IMR-90 (cell line): ENCODE measurements at regions not wholly inside any gene's neighbourhood (a gene's known extent, or its start where the extent isn't known, plus 50 kb on each side); places are given as distances from the start of the nearest gene placed in this dataset.

Experiments used
- ATAC-seq: fragments of 200-7000 bp; cut with Tn5 transposase; 2 replicates; pipeline ENCODE4 v1.9.1; 2020; ENCODE audit warnings: low read depth, mild to moderate bottlenecking, moderate library complexity
- BruUV-seq: library from RNA; stranded (reverse); fragments of 400-500 nt; replicated peaks from 2 replicates; lab custom pipeline; 2021; lab: Mats Ljungman, UMichigan
- CTCF ChIA-PET: fragments of 300-600 bp; formaldehyde crosslinking; extraction: SDS; loops from one replicate; lab custom pipeline; 2021; ENCODE audit warnings: antibody characterized with exemption; lab: Yijun Ruan, JAX
- POLR2A ChIA-PET: fragments of 300-600 bp; sonication (Branson Sonifier 250); formaldehyde crosslinking; loops from one replicate; lab custom pipeline; 2022; ENCODE audit warnings: antibody characterized with exemption; ENCODE audit not compliant: unreplicated experiment; lab: Charles Lee
- DNase-seq: peaks from one replicate; pipeline ENCODE4 v3.0.0; 2013
- H2AFZ ChIP-seq: replicated peaks from 2 replicates; pipeline ENCODE3; 2013; ENCODE audit warnings: low read length, mild to moderate bottlenecking; ENCODE audit not compliant: poor library complexity
- H2AK5ac ChIP-seq: 2 replicates; pipeline ENCODE4 v1.6.1; 2013; ENCODE audit warnings: low read depth, low read length, inconsistent platforms
- H2AK9ac ChIP-seq: replicated peaks from 2 replicates; pipeline ENCODE3; 2013; ENCODE audit warnings: mild to moderate bottlenecking, low read depth, low read length, moderate library complexity; ENCODE audit not compliant: poor library complexity
- H2BK120ac ChIP-seq: 2 replicates; pipeline ENCODE4 v1.6.1; 2013; ENCODE audit warnings: low read depth, low read length, inconsistent platforms
- H2BK15ac ChIP-seq: 3 replicates; pipeline ENCODE4 v1.6.1; 2013; ENCODE audit warnings: low read depth, low read length, inconsistent platforms
- H2BK20ac ChIP-seq: 2 replicates; pipeline ENCODE4 v1.6.1; 2013; ENCODE audit warnings: low read depth, mild to moderate bottlenecking, inconsistent platforms, low read length, moderate library complexity
- H2BK5ac ChIP-seq: 2 replicates; pipeline ENCODE4 v1.6.1; 2013; ENCODE audit warnings: mild to moderate bottlenecking, low read depth, low read length, inconsistent platforms; ENCODE audit not compliant: poor library complexity, severe bottlenecking
- H3K14ac ChIP-seq: replicated peaks from 2 replicates; pipeline ENCODE4 v1.6.1; 2013; ENCODE audit warnings: low read depth, low read length, inconsistent platforms
- H3K18ac ChIP-seq: 2 replicates; pipeline ENCODE4 v1.6.1; 2013; ENCODE audit warnings: low read depth, low read length, control low read depth
- H3K23ac ChIP-seq: 2 replicates; pipeline ENCODE4 v1.6.1; 2013; ENCODE audit warnings: low read depth, low read length, inconsistent platforms
- H3K27ac ChIP-seq: 2 replicates; pipeline ENCODE4 v1.5.1; 2013; ENCODE audit warnings: mild to moderate bottlenecking, control low read depth, low read length; ENCODE audit not compliant: insufficient read depth
- H3K27me3 ChIP-seq: 2 replicates; pipeline ENCODE4 v1.6.1; 2013; ENCODE audit warnings: low read length; ENCODE audit not compliant: control insufficient read depth, insufficient read depth
- H3K36me3 ChIP-seq: 2 replicates; pipeline ENCODE4 v1.6.1; 2013; ENCODE audit warnings: low read length, mixed read lengths; ENCODE audit not compliant: control insufficient read depth, insufficient read depth
- H3K4ac ChIP-seq: 2 replicates; pipeline ENCODE4 v1.6.1; 2013; ENCODE audit warnings: low read depth, low read length, inconsistent platforms
- H3K4me1 ChIP-seq: 2 replicates; pipeline ENCODE4 v1.6.1; 2013; ENCODE audit warnings: low read length, mixed read lengths; ENCODE audit not compliant: control insufficient read depth, insufficient read depth
- H3K4me2 ChIP-seq: 2 replicates; pipeline ENCODE4 v1.6.1; 2013; ENCODE audit warnings: low read depth, mild to moderate bottlenecking, control low read depth, low read length, moderate library complexity
- H3K4me3 ChIP-seq: 2 replicates; pipeline ENCODE4 v1.5.1; 2013; ENCODE audit warnings: low read depth, mild to moderate bottlenecking, control low read depth, low read length, moderate library complexity; ENCODE audit not compliant: insufficient read depth
- H3K56ac ChIP-seq: 2 replicates; pipeline ENCODE4 v1.6.1; 2013; ENCODE audit warnings: low read length, inconsistent platforms; ENCODE audit not compliant: insufficient read depth; ENCODE audit errors: extremely low read depth
- H3K79me1 ChIP-seq, 2 experiments: 2 replicates each; pipeline ENCODE4 v1.6.1; 2013; ENCODE audit warnings: low read length in 2 of 2, inconsistent platforms in 1 of 2, low read depth in 1 of 2
- H3K9ac ChIP-seq: 2 replicates; pipeline ENCODE4 v1.6.1; 2013; ENCODE audit warnings: low read depth, low read length, control low read depth
- H3K9me1 ChIP-seq: 2 replicates; pipeline ENCODE4 v1.6.1; 2013; ENCODE audit warnings: low read length, inconsistent platforms; ENCODE audit not compliant: insufficient read depth
- H3K9me3 ChIP-seq: 2 replicates; pipeline ENCODE4 v1.6.1; 2013; ENCODE audit warnings: low read length; ENCODE audit not compliant: control insufficient read depth, insufficient read depth
- H4K20me1 ChIP-seq: 2 replicates; pipeline ENCODE4 v1.6.1; 2013; ENCODE audit warnings: low read length, inconsistent platforms; ENCODE audit not compliant: insufficient read depth
- H4K5ac ChIP-seq: 2 replicates; pipeline ENCODE4 v1.6.1; 2013; ENCODE audit warnings: mild to moderate bottlenecking, low read depth, low read length, control low read depth
- H4K8ac ChIP-seq, 2 experiments: 2 replicates each; pipeline ENCODE4 v1.6.1; 2013; ENCODE audit warnings: low read depth in 2 of 2, low read length in 2 of 2, control low read depth in 1 of 2, inconsistent platforms in 1 of 2
- H4K91ac ChIP-seq: 2 replicates; pipeline ENCODE4 v1.6.1; 2013; ENCODE audit warnings: low read depth, low read length, inconsistent platforms; ENCODE audit not compliant: insufficient read depth
- BHLHE40 ChIP-seq: fragments of 150-350 bp; IDR thresholded peaks from 2 replicates; pipeline ENCODE4 v1.6.1; 2016; ENCODE audit warnings: mild to moderate bottlenecking, low read depth, low read length
- CEBPB ChIP-seq: IDR thresholded peaks from 2 replicates; pipeline ENCODE4 v1.6.1; 2012; ENCODE audit warnings: low read depth, low read length, improper control_type of control experiment
- CHD1 ChIP-seq: IDR thresholded peaks from 2 replicates; pipeline ENCODE4 v1.6.1; 2012; ENCODE audit warnings: low read depth, low read length, improper control_type of control experiment
- CTCF ChIP-seq: conservative IDR thresholded peaks from 2 replicates; pipeline ENCODE4 v1.5.1; 2012; ENCODE audit warnings: mild to moderate bottlenecking, low read depth, low read length, improper control_type of control experiment
- FOS ChIP-seq: fragments of 150-350 bp; IDR thresholded peaks from 2 replicates; pipeline ENCODE4 v1.6.1; 2016; ENCODE audit warnings: low read depth, low read length
- MAFK ChIP-seq: IDR thresholded peaks from 2 replicates; pipeline ENCODE4 v1.6.1; 2012; ENCODE audit warnings: low read depth, low read length, improper control_type of control experiment
- MAZ ChIP-seq: IDR thresholded peaks from 2 replicates; pipeline ENCODE4 v1.6.1; 2012; ENCODE audit warnings: low read depth, mild to moderate bottlenecking, low read length, improper control_type of control experiment, moderate library complexity, borderline replicate concordance
- MXI1 ChIP-seq: IDR thresholded peaks from 2 replicates; pipeline ENCODE4 v1.6.1; 2012; ENCODE audit warnings: low read depth, mild to moderate bottlenecking, low read length, moderate library complexity, borderline replicate concordance
- POLR2A ChIP-seq: IDR thresholded peaks from 2 replicates; pipeline ENCODE4 v1.6.1; 2012; ENCODE audit warnings: mild to moderate bottlenecking, low read depth, low read length
- RAD21 ChIP-seq: IDR thresholded peaks from 2 replicates; pipeline ENCODE4 v1.6.1; 2012; ENCODE audit warnings: low read length, improper control_type of control experiment
- RCOR1 ChIP-seq: IDR thresholded peaks from 2 replicates; pipeline ENCODE4 v1.6.1; 2012; ENCODE audit warnings: mild to moderate bottlenecking, low read length, improper control_type of control experiment; ENCODE audit not compliant: insufficient replicate concordance
- RFX5 ChIP-seq: IDR thresholded peaks from 2 replicates; pipeline ENCODE4 v1.8.0; 2012; ENCODE audit warnings: low read depth, mild to moderate bottlenecking, low read length, moderate library complexity
- SMC3 ChIP-seq: fragments of 150-350 bp; IDR thresholded peaks from 2 replicates; pipeline ENCODE4 v1.6.1; 2016; ENCODE audit warnings: low read depth, mild to moderate bottlenecking, antibody characterized with exemption, low read length, moderate library complexity
- USF2 ChIP-seq: fragments of 150-350 bp; IDR thresholded peaks from 2 replicates; pipeline ENCODE4 v1.6.1; 2017; ENCODE audit warnings: mild to moderate bottlenecking, antibody characterized with exemption, low read length, low read depth
- WGBS, 2 experiments: methylation state at CpG; one replicate each; pipeline versions ENCODE4 v1.1.5 to v1.1.7; 2013; ENCODE audit warnings: missing lambda C conversion rate in 2 of 2; ENCODE audit not compliant: insufficient read length in 1 of 2; ENCODE audit errors: extremely low coverage in 2 of 2; 5-methylcytosine and 5-hydroxymethylcytosine counted together
- dilution Hi-C: fragments of 300-500 bp; cut with HindIII; formaldehyde crosslinking; loops from one replicate; pipeline ENCODE4 v1.14.3; 2018; ENCODE audit warnings: low sequenced_read_pairs; ENCODE audit not compliant: unreplicated experiment
- in situ Hi-C: fragments of 300-500 bp; cut with MboI; formaldehyde crosslinking; loops from 3 replicates; pipeline ENCODE4 v1.14.3; 2019; ENCODE audit warnings: low sequenced_read_pairs, inconsistent platforms, mixed read lengths
- intact Hi-C: fragments of 100-400 bp; cut with micrococcal nuclease; formaldehyde crosslinking; loops from 2 replicates; pipeline ENCODE4 v1.10.0; 2022

- Histone ChIP-seq H3K4ac (no peak overlapping the region), H3K56ac (no peak overlapping the region), H2BK120ac (no peak overlapping the region), H4K20me1 (no peaks in the 10 kb centered on the region), H3K36me3 (no peaks in the 10 kb centered on the region), H2AK9ac (no peak overlapping the region), H4K5ac (no peak overlapping the region), H3K79me1 (no peaks in the 10 kb centered on the region), H4K8ac (no peak overlapping the region), H3K4me1 (no peaks in the 10 kb centered on the region), H2BK20ac (no peak overlapping the region), H2BK5ac (no peak overlapping the region), H3K27ac (no peak overlapping the region), H3K9me3 (no peaks in the 10 kb centered on the region), H3K9ac (no peak overlapping the region), H2BK15ac (no peak overlapping the region), H3K14ac (no peak overlapping the region), H2AFZ (no peak overlapping the region), H4K91ac (no peak overlapping the region), H3K18ac (no peak overlapping the region), H3K23ac (no peak overlapping the region), H2AK5ac (no peak overlapping the region), H3K4me3 (no peak overlapping the region), H3K27me3 (no peaks in the 10 kb centered on the region), H3K9me1 (no peaks in the 10 kb centered on the region), H3K4me2 (no peak overlapping the region)
- in situ Hi-C loops: no loop called here
- POLR2A ChIA-PET: no interaction called here
- dilution Hi-C loops: no loop called here
- intact Hi-C loops: loop anchor here (5.0 kb wide), 1 partner anchor 52 kb away; no protein-coding TSS in a partner anchor
- no TSS peak for BruUV-seq
- DNase-seq (no peak), ATAC-seq (no peak)
- TF ChIP-seq POLR2A: no peak
- no peak for TF ChIP-seq CTCF
- no peak for TF ChIP-seq BHLHE40
- no peak for TF ChIP-seq FOS
- no peak for TF ChIP-seq USF2
- no peak for TF ChIP-seq RFX5
- no peak for TF ChIP-seq RAD21
- TF ChIP-seq MAZ: no peak
- TF ChIP-seq SMC3: no peak
- no peak for TF ChIP-seq MAFK
- no peak for TF ChIP-seq CEBPB
- no peak for TF ChIP-seq RCOR1
- no peak for TF ChIP-seq MXI1
- no peak for TF ChIP-seq CHD1
- CTCF ChIA-PET: no interaction called here
- WGBS, 2 experiments: no CpG with 5 or more reads among the region's 2 CpGs
Observed at GRCh38 chr4:36610628-36611027, 329.2 kb downstream of the DTHD1 start.
